GM23338 (cell line): ENCODE measurements at regions not wholly inside any gene's neighbourhood (a gene's known extent, or its start where the extent isn't known, plus 50 kb on each side); places are given as distances from the start of the nearest gene placed in this dataset.

Source experiments
- ATAC-seq: fragments of 200-7000 bp; cut with Tn5 transposase; 3 replicates; pipeline ENCODE4 v1.9.1; 2020
- DNase-seq: peaks from one replicate; pipeline ENCODE4 v3.0.0-alpha.2; 2015; ENCODE audit warnings: low spot score
- H2AFZ ChIP-seq: fragments of 200-600 bp; sonication (generic); 2 replicates; pipeline ENCODE4 v1.8.0; 2016; ENCODE audit warnings: antibody characterized with exemption, mild to moderate bottlenecking, moderate library complexity
- H3F3A ChIP-seq: fragments of 200-600 bp; sonication (generic); replicated peaks from 2 replicates; pipeline ENCODE4 v1.8.0; 2017; ENCODE audit warnings: antibody characterized with exemption, mixed run types, low read depth
- H3K27ac ChIP-seq: fragments of 200-600 bp; sonication (generic); 2 replicates; pipeline ENCODE4 v1.6.1; 2016; ENCODE audit warnings: low read depth
- H3K27me3 ChIP-seq: fragments of 200-600 bp; sonication (generic); 2 replicates; pipeline ENCODE4 v1.8.0; 2016; ENCODE audit warnings: mild to moderate bottlenecking, mixed run types, moderate library complexity; ENCODE audit not compliant: insufficient read depth
- H3K36me3 ChIP-seq: fragments of 200-600 bp; sonication (generic); 2 replicates; pipeline ENCODE4 v1.8.0; 2016; ENCODE audit warnings: mild to moderate bottlenecking; ENCODE audit not compliant: insufficient read depth
- H3K4me1 ChIP-seq: fragments of 200-600 bp; sonication (generic); 2 replicates; pipeline ENCODE4 v1.8.0; 2016; ENCODE audit warnings: mild to moderate bottlenecking, moderate library complexity; ENCODE audit not compliant: insufficient read depth
- H3K4me2 ChIP-seq: fragments of 200-600 bp; sonication (generic); 2 replicates; pipeline ENCODE4 v1.7.1; 2017; ENCODE audit warnings: mixed run types
- H3K4me3 ChIP-seq: fragments of 200-600 bp; sonication (generic); 2 replicates; pipeline ENCODE4 v1.6.1; 2016; ENCODE audit warnings: mixed run types
- H3K79me2 ChIP-seq: fragments of 200-600 bp; sonication (generic); replicated peaks from 2 replicates; pipeline ENCODE4 v1.8.0; 2017; ENCODE audit warnings: mild to moderate bottlenecking; ENCODE audit not compliant: insufficient read depth
- H3K9me2 ChIP-seq: fragments of 200-600 bp; sonication (generic); 2 replicates; pipeline ENCODE4 v1.8.0; 2017; ENCODE audit not compliant: insufficient read depth
- H4K20me1 ChIP-seq: fragments of 200-600 bp; sonication (generic); replicated peaks from 2 replicates; pipeline ENCODE4 v1.8.0; 2017; ENCODE audit warnings: mild to moderate bottlenecking; ENCODE audit not compliant: insufficient read depth
- H3K27ac Mint-ChIP-seq: 2 replicates; pipeline ENCODE4 v1.8.0; 2020; ENCODE audit warnings: inconsistent platforms, mild to moderate bottlenecking, moderate library complexity, mixed read lengths
- H3K27me3 Mint-ChIP-seq: 3 replicates; pipeline ENCODE4 v1.8.0; 2022; ENCODE audit warnings: low read depth, mild to moderate bottlenecking, moderate library complexity, mixed read lengths, inconsistent platforms; ENCODE audit not compliant: insufficient read depth, poor library complexity
- H3K36me3 Mint-ChIP-seq: 3 replicates; pipeline ENCODE4 v1.8.0; 2021; ENCODE audit warnings: low read depth, mild to moderate bottlenecking, inconsistent platforms, moderate library complexity, mixed read lengths
- H3K4me1 Mint-ChIP-seq: 3 replicates; pipeline ENCODE4 v1.8.0; 2020; ENCODE audit warnings: mild to moderate bottlenecking, inconsistent platforms, mixed read lengths
- H3K4me3 Mint-ChIP-seq: 3 replicates; pipeline ENCODE4 v1.8.0; 2021; ENCODE audit warnings: moderate library complexity, mild to moderate bottlenecking, inconsistent platforms, mixed read lengths
- H3K9me3 Mint-ChIP-seq: 3 replicates; pipeline ENCODE4 v1.8.0; 2020; ENCODE audit warnings: moderate library complexity, mild to moderate bottlenecking, inconsistent platforms, mixed read lengths
- CREB1 ChIP-seq: fragments of 250-450 bp; sonication (Bioruptor Pico); IDR thresholded peaks from 2 replicates; pipeline ENCODE4 v1.5.0; 2020; ENCODE audit warnings: low read depth, mild to moderate bottlenecking, moderate library complexity
- EZH2 ChIP-seq: fragments of 200-600 bp; sonication (generic); IDR thresholded peaks from one replicate; pipeline ENCODE4 v1.8.0; 2017; ENCODE audit warnings: antibody characterized with exemption, mild to moderate bottlenecking, low read depth; ENCODE audit not compliant: unreplicated experiment
- EZH2phosphoT487 ChIP-seq: fragments of 200-600 bp; sonication (generic); IDR thresholded peaks from one replicate; pipeline ENCODE4 v1.8.1; 2018; ENCODE audit warnings: antibody characterized with exemption; ENCODE audit not compliant: unreplicated experiment
- JUNB ChIP-seq: IDR thresholded peaks from one replicate; pipeline ENCODE4 v1.6.1; 2016; ENCODE audit warnings: antibody characterized with exemption; ENCODE audit not compliant: unreplicated experiment
- NANOG ChIP-seq: IDR thresholded peaks from 2 replicates; pipeline ENCODE4 v1.6.1; 2016; ENCODE audit warnings: antibody characterized with exemption, borderline replicate concordance
- POLR2AphosphoS5 ChIP-seq: IDR thresholded peaks from 2 replicates; pipeline ENCODE4 v1.6.1; 2016; ENCODE audit warnings: antibody characterized with exemption, low read depth
- STAT1 ChIP-seq: IDR thresholded peaks from one replicate; pipeline ENCODE4 v1.6.1; 2016; ENCODE audit warnings: antibody characterized with exemption; ENCODE audit not compliant: unreplicated experiment
- ZNF114 ChIP-seq: fragments of 250-450 bp; sonication (Bioruptor Pico); IDR thresholded peaks from 2 replicates; pipeline ENCODE4 v1.5.0; 2020; ENCODE audit warnings: mild to moderate bottlenecking, moderate library complexity
- ZNF331 ChIP-seq: fragments of 250-450 bp; sonication (Bioruptor Pico); IDR thresholded peaks from 2 replicates; pipeline ENCODE4 v1.5.0; 2020; ENCODE audit warnings: low read depth, mild to moderate bottlenecking, moderate library complexity
- TF ChIP-seq, protein P1 (sequence below): fragments of 250-450 bp; sonication (Bioruptor Pico); IDR thresholded peaks from 2 replicates; pipeline ENCODE4 v1.5.0; 2020; ENCODE audit warnings: mild to moderate bottlenecking, moderate library complexity
- TF ChIP-seq, protein P2 (sequence below): IDR thresholded peaks from 2 replicates; pipeline ENCODE4 v1.6.1; 2016; ENCODE audit warnings: antibody characterized with exemption
- TF ChIP-seq, protein P3 (sequence below): IDR thresholded peaks from one replicate; pipeline ENCODE4 v1.6.1; 2018; ENCODE audit warnings: antibody characterized with exemption; ENCODE audit not compliant: unreplicated experiment
- TF ChIP-seq, protein P4 (sequence below), 2 experiments: fragments of 200-600 bp in 1 of 2; sonication (generic) in 1 of 2; conservative IDR thresholded peaks; 2 replicates each; pipeline versions ENCODE4 v1.5.1 to v1.6.1; 2016 to 2017; ENCODE audit warnings: antibody characterized with exemption in 2 of 2, low read depth in 2 of 2, mild to moderate bottlenecking in 2 of 2, moderate library complexity in 1 of 2

DNA sequence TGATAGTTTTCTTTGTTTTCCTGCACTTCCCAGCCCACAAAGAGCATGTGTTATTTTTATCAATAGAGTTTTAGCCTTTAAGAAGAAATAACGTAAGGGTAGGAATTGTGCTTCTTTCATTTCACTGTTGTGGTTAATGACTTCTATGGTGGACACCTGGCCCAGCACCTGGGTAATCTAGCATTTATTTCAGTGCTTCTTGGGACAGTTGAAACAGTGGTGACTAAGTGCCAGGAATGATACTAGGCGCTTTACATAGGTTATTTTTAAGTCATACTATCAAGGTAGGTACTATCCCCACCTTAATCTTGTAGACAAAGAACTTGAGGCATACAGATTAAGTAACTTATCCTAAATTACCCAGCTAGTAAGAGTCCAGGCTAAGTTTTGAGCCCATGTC, 243.8 kb downstream of the SOX2 start:
- Histone ChIP-seq H3K36me3 (no peaks in the 10 kb centered on the region), H3K4me3 (no peak overlapping the region), H3K79me2 (no peaks in the 10 kb centered on the region), H3K4me2 (no peak overlapping the region), H3K9me2 (peaks cover 9% of the 10 kb centered on the region), H3K27ac (no peak overlapping the region), H4K20me1 (no peaks in the 10 kb centered on the region), H3K27me3 (no peaks in the 10 kb centered on the region), H2AFZ (peak overlapping the region; percentile 57; the same call in 1 of the 2 replicates), H3K4me1 (no peaks in the 10 kb centered on the region; the same call in 1 of the 2 replicates), H3F3A (0 out of 2 replicates have a peak, but pooled peaks cover 4% of the 10 kb centered on the region)
- DNase-seq (no peak), ATAC-seq (no peak)
- TF ChIP-seq, protein P1, sequence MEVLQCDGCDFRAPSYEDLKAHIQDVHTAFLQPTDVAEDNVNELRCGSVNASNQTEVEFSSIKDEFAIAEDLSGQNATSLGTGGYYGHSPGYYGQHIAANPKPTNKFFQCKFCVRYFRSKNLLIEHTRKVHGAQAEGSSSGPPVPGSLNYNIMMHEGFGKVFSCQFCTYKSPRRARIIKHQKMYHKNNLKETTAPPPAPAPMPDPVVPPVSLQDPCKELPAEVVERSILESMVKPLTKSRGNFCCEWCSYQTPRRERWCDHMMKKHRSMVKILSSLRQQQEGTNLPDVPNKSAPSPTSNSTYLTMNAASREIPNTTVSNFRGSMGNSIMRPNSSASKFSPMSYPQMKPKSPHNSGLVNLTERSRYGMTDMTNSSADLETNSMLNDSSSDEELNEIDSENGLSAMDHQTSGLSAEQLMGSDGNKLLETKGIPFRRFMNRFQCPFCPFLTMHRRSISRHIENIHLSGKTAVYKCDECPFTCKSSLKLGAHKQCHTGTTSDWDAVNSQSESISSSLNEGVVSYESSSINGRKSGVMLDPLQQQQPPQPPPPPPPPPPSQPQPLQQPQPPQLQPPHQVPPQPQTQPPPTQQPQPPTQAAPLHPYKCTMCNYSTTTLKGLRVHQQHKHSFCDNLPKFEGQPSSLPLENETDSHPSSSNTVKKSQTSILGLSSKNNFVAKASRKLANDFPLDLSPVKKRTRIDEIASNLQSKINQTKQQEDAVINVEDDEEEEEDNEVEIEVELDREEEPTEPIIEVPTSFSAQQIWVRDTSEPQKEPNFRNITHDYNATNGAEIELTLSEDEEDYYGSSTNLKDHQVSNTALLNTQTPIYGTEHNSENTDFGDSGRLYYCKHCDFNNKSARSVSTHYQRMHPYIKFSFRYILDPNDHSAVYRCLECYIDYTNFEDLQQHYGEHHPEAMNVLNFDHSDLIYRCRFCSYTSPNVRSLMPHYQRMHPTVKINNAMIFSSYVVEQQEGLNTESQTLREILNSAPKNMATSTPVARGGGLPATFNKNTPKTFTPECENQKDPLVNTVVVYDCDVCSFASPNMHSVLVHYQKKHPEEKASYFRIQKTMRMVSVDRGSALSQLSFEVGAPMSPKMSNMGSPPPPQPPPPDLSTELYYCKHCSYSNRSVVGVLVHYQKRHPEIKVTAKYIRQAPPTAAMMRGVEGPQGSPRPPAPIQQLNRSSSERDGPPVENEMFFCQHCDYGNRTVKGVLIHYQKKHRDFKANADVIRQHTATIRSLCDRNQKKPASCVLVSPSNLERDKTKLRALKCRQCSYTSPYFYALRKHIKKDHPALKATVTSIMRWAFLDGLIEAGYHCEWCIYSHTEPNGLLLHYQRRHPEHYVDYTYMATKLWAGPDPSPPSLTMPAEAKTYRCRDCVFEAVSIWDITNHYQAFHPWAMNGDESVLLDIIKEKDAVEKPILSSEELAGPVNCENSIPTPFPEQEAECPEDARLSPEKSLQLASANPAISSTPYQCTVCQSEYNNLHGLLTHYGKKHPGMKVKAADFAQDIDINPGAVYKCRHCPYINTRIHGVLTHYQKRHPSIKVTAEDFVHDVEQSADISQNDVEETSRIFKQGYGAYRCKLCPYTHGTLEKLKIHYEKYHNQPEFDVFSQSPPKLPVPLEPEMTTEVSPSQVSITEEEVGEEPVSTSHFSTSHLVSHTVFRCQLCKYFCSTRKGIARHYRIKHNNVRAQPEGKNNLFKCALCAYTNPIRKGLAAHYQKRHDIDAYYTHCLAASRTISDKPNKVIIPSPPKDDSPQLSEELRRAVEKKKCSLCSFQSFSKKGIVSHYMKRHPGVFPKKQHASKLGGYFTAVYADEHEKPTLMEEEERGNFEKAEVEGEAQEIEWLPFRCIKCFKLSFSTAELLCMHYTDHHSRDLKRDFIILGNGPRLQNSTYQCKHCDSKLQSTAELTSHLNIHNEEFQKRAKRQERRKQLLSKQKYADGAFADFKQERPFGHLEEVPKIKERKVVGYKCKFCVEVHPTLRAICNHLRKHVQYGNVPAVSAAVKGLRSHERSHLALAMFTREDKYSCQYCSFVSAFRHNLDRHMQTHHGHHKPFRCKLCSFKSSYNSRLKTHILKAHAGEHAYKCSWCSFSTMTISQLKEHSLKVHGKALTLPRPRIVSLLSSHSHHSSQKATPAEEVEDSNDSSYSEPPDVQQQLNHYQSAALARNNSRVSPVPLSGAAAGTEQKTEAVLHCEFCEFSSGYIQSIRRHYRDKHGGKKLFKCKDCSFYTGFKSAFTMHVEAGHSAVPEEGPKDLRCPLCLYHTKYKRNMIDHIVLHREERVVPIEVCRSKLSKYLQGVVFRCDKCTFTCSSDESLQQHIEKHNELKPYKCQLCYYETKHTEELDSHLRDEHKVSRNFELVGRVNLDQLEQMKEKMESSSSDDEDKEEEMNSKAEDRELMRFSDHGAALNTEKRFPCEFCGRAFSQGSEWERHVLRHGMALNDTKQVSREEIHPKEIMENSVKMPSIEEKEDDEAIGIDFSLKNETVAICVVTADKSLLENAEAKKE (CRISPR knock-in tag): no peak
- TF ChIP-seq POLR2AphosphoS5: no peak
- no peak for TF ChIP-seq CREB1 (CRISPR knock-in tag)
- TF ChIP-seq, protein P2, sequence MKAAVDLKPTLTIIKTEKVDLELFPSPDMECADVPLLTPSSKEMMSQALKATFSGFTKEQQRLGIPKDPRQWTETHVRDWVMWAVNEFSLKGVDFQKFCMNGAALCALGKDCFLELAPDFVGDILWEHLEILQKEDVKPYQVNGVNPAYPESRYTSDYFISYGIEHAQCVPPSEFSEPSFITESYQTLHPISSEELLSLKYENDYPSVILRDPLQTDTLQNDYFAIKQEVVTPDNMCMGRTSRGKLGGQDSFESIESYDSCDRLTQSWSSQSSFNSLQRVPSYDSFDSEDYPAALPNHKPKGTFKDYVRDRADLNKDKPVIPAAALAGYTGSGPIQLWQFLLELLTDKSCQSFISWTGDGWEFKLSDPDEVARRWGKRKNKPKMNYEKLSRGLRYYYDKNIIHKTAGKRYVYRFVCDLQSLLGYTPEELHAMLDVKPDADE: no peak
- no peak for TF ChIP-seq EZH2phosphoT487
- TF ChIP-seq, protein P3, sequence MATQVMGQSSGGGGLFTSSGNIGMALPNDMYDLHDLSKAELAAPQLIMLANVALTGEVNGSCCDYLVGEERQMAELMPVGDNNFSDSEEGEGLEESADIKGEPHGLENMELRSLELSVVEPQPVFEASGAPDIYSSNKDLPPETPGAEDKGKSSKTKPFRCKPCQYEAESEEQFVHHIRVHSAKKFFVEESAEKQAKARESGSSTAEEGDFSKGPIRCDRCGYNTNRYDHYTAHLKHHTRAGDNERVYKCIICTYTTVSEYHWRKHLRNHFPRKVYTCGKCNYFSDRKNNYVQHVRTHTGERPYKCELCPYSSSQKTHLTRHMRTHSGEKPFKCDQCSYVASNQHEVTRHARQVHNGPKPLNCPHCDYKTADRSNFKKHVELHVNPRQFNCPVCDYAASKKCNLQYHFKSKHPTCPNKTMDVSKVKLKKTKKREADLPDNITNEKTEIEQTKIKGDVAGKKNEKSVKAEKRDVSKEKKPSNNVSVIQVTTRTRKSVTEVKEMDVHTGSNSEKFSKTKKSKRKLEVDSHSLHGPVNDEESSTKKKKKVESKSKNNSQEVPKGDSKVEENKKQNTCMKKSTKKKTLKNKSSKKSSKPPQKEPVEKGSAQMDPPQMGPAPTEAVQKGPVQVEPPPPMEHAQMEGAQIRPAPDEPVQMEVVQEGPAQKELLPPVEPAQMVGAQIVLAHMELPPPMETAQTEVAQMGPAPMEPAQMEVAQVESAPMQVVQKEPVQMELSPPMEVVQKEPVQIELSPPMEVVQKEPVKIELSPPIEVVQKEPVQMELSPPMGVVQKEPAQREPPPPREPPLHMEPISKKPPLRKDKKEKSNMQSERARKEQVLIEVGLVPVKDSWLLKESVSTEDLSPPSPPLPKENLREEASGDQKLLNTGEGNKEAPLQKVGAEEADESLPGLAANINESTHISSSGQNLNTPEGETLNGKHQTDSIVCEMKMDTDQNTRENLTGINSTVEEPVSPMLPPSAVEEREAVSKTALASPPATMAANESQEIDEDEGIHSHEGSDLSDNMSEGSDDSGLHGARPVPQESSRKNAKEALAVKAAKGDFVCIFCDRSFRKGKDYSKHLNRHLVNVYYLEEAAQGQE: no peak
- TF ChIP-seq EZH2: no peak
- no peak for TF ChIP-seq ZNF114 (CRISPR knock-in tag)
- TF ChIP-seq JUNB: no peak
- no peak for TF ChIP-seq STAT1
- TF ChIP-seq, protein P4, sequence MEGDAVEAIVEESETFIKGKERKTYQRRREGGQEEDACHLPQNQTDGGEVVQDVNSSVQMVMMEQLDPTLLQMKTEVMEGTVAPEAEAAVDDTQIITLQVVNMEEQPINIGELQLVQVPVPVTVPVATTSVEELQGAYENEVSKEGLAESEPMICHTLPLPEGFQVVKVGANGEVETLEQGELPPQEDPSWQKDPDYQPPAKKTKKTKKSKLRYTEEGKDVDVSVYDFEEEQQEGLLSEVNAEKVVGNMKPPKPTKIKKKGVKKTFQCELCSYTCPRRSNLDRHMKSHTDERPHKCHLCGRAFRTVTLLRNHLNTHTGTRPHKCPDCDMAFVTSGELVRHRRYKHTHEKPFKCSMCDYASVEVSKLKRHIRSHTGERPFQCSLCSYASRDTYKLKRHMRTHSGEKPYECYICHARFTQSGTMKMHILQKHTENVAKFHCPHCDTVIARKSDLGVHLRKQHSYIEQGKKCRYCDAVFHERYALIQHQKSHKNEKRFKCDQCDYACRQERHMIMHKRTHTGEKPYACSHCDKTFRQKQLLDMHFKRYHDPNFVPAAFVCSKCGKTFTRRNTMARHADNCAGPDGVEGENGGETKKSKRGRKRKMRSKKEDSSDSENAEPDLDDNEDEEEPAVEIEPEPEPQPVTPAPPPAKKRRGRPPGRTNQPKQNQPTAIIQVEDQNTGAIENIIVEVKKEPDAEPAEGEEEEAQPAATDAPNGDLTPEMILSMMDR (conservative IDR thresholded peaks at IDR 0.05; ENCODE audit: low read depth in 2 of 2): no peak
- TF ChIP-seq ZNF331 (CRISPR knock-in tag): no peak
- TF ChIP-seq NANOG: no peak
- H3K9me3 Mint-ChIP-seq: no peaks in the 10 kb centered on the region
- peaks cover 7% of the 10 kb centered on the region; the same call in 2 of the 3 replicates for H3K4me1 Mint-ChIP-seq
- no peaks in the 10 kb centered on the region for H3K36me3 Mint-ChIP-seq
- no peak overlapping the region for H3K4me3 Mint-ChIP-seq
- no peak overlapping the region for H3K27ac Mint-ChIP-seq
- H3K27me3 Mint-ChIP-seq: peaks cover 2% of the 10 kb centered on the region
